GM12873 (cell line): ENCODE measurements at regions not wholly inside any gene's neighbourhood (a gene's known extent, or its start where the extent isn't known, plus 50 kb on each side); places are given as distances from the start of the nearest gene placed in this dataset.

Experiments used
- CTCF ChIP-seq: IDR thresholded peaks from 2 replicates; pipeline ENCODE4 v1.5.1; 2012; ENCODE audit warnings: low read depth, mild to moderate bottlenecking, moderate library complexity, low read length, control low read depth; ENCODE audit not compliant: insufficient read depth; ENCODE audit errors: missing control alignments

- no peak for TF ChIP-seq CTCF
Observed at GRCh38 chr1:214837376-214837775, 234.4 kb downstream of the CENPF start.

GRCh38 chr1:214838351-214838750, 235.4 kb downstream of the CENPF start:
- no peak for TF ChIP-seq CTCF

GRCh38 chr1:214840356-214840755, 237.4 kb downstream of the CENPF start:
- TF ChIP-seq CTCF, result no peak

- no peak for TF ChIP-seq CTCF
Observed at GRCh38 chr1:214842856-214843255, 239.7 kb upstream of the KCNK2 start.

- no peak for TF ChIP-seq CTCF
Observed at GRCh38 chr1:214843281-214843680, 239.3 kb upstream of the KCNK2 start.

- TF ChIP-seq CTCF, result no peak
Observed at GRCh38 chr1:214844319-214844718, 238.2 kb upstream of the KCNK2 start.

- no peak for TF ChIP-seq CTCF
Observed at GRCh38 chr1:214846276-214846675, 236.3 kb upstream of the KCNK2 start.

GRCh38 chr1:214847071-214847810, 235.3 kb upstream of the KCNK2 start:
- no peak for TF ChIP-seq CTCF
